ENCODE measurements at regions not wholly inside any gene's neighbourhood (a gene's known extent, or its start where the extent isn't known, plus 50 kb on each side); places are given as distances from the start of the nearest gene placed in this dataset.

GRCh38 chr18:7482342-7482741 is 84.8 kb upstream of the PTPRM start:
- no peak for DNase-seq (ENCODE audit: low read depth)

GRCh38 chr18:7485616-7486015 is 81.5 kb upstream of the PTPRM start:
- DNase-seq (ENCODE audit: low read depth) = no peak

GRCh38 chr18:7488571-7488970 is 78.5 kb upstream of the PTPRM start:
- DNase-seq (ENCODE audit: low read depth) = no peak

- DNase-seq (ENCODE audit: low read depth) = no peak
Measured at GRCh38 chr18:7490104-7490503, 77.0 kb upstream of the PTPRM start.

GRCh38 chr18:7492385-7492784 is 74.7 kb upstream of the PTPRM start:
- DNase-seq (ENCODE audit: low read depth) = no peak

- no peak for DNase-seq (ENCODE audit: low read depth)
Measured at GRCh38 chr18:7497081-7497480, 70.0 kb upstream of the PTPRM start.

GRCh38 chr18:7511106-7511505 is 56.0 kb upstream of the PTPRM start:
- DNase-seq (ENCODE audit: low read depth) = no peak

GRCh38 chr18:7512348-7512747 is 54.8 kb upstream of the PTPRM start:
- DNase-seq (ENCODE audit: low read depth) = peak; percentile 29

- DNase-seq (ENCODE audit: low read depth) = no peak
Measured at GRCh38 chr18:7512990-7513389, 54.1 kb upstream of the PTPRM start.

GRCh38 chr18:7514796-7515440 is 52.2 kb upstream of the PTPRM start:
- DNase-seq (ENCODE audit: low read depth) = no peak

- DNase-seq (ENCODE audit: low read depth) = no peak
Measured at GRCh38 chr18:7516266-7517117, 50.6 kb upstream of the PTPRM start.

Measured in stromal cell of bone marrow (primary cell).